ENCODE measurements at regions not wholly inside any gene's neighbourhood (a gene's known extent, or its start where the extent isn't known, plus 50 kb on each side); places are given as distances from the start of the nearest gene placed in this dataset.

GRCh38 chr12:70069221-70070105 is 173.8 kb upstream of the CNOT2 start:
- Histone ChIP-seq H4K20me1 (ENCODE audit: insufficient read depth, low read length) (no peaks in the 10 kb centered on the region), H3K9ac (ENCODE audit: low read depth, low read length) (no peak overlapping the region), H2AFZ (ENCODE audit: low read depth, low read length) (no peak overlapping the region), H3K4me3 (ENCODE audit: low read depth in 1 of 2, low read length in 2 of 2) (no peak overlapping the region), H3K27me3 (ENCODE audit: insufficient read depth, low read length, poor library complexity) (no peaks in the 10 kb centered on the region), H3K4me1 (ENCODE audit: insufficient read depth, low read length) (no peaks in the 10 kb centered on the region), H3K79me2 (ENCODE audit: insufficient read depth, low read length) (no peaks in the 10 kb centered on the region), H3K9me3 (ENCODE audit: insufficient read depth, low read length, severe bottlenecking) (no peaks in the 10 kb centered on the region), H3K4me2 (ENCODE audit: insufficient read depth, low read length) (no peak overlapping the region), H3K27ac (ENCODE audit: low read length) (no peak overlapping the region), H3K36me3 (ENCODE audit: insufficient read depth, low read length) (no peaks in the 10 kb centered on the region)
- ATAC-seq (ENCODE audit: insufficient read depth, low read depth) (no peak), DNase-seq (no peak)
- TF ChIP-seq, protein P1, sequence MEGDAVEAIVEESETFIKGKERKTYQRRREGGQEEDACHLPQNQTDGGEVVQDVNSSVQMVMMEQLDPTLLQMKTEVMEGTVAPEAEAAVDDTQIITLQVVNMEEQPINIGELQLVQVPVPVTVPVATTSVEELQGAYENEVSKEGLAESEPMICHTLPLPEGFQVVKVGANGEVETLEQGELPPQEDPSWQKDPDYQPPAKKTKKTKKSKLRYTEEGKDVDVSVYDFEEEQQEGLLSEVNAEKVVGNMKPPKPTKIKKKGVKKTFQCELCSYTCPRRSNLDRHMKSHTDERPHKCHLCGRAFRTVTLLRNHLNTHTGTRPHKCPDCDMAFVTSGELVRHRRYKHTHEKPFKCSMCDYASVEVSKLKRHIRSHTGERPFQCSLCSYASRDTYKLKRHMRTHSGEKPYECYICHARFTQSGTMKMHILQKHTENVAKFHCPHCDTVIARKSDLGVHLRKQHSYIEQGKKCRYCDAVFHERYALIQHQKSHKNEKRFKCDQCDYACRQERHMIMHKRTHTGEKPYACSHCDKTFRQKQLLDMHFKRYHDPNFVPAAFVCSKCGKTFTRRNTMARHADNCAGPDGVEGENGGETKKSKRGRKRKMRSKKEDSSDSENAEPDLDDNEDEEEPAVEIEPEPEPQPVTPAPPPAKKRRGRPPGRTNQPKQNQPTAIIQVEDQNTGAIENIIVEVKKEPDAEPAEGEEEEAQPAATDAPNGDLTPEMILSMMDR (IDR thresholded peaks at IDR 0.05; ENCODE audit: borderline replicate concordance, extremely low read depth, low read length, poor library complexity, severe bottlenecking): no peak
- TF ChIP-seq EZH2 (IDR thresholded peaks at IDR 0.05; ENCODE audit: borderline replicate concordance, low read depth, low read length, severe bottlenecking): no peak

- H3K27me3 ChIP-seq (ENCODE audit: insufficient read depth, low read length, poor library complexity): no peaks in the 10 kb centered on the region
- TF ChIP-seq, protein P1 (IDR thresholded peaks at IDR 0.05; ENCODE audit: borderline replicate concordance, extremely low read depth, low read length, poor library complexity, severe bottlenecking): no peak
- H3K4me3 ChIP-seq (ENCODE audit: low read depth in 1 of 2, low read length in 2 of 2): no peak overlapping the region
- ATAC-seq (ENCODE audit: insufficient read depth, low read depth) (no peak), DNase-seq (no peak)
- no peaks in the 10 kb centered on the region for H3K4me1 ChIP-seq (ENCODE audit: insufficient read depth, low read length)
- H3K9me3 ChIP-seq (ENCODE audit: insufficient read depth, low read length, severe bottlenecking): no peaks in the 10 kb centered on the region
- H3K4me2 ChIP-seq (ENCODE audit: insufficient read depth, low read length): no peak overlapping the region
- no peaks in the 10 kb centered on the region for H3K79me2 ChIP-seq (ENCODE audit: insufficient read depth, low read length)
- no peaks in the 10 kb centered on the region for H4K20me1 ChIP-seq (ENCODE audit: insufficient read depth, low read length)
- H2AFZ ChIP-seq (ENCODE audit: low read depth, low read length): no peak overlapping the region
- H3K9ac ChIP-seq (ENCODE audit: low read depth, low read length): no peak overlapping the region
- H3K36me3 ChIP-seq (ENCODE audit: insufficient read depth, low read length): no peaks in the 10 kb centered on the region
- no peak overlapping the region for H3K27ac ChIP-seq (ENCODE audit: low read length)
Observed at GRCh38 chr12:70070494-70071007, 172.7 kb upstream of the CNOT2 start.

- H3K9me3 ChIP-seq (ENCODE audit: insufficient read depth, low read length, severe bottlenecking): no peaks in the 10 kb centered on the region
- no peaks in the 10 kb centered on the region for H3K36me3 ChIP-seq (ENCODE audit: insufficient read depth, low read length)
- H3K4me2 ChIP-seq (ENCODE audit: insufficient read depth, low read length): no peak overlapping the region
- no peaks in the 10 kb centered on the region for H3K27me3 ChIP-seq (ENCODE audit: insufficient read depth, low read length, poor library complexity)
- no peaks in the 10 kb centered on the region for H3K79me2 ChIP-seq (ENCODE audit: insufficient read depth, low read length)
- TF ChIP-seq, protein P1 (IDR thresholded peaks at IDR 0.05; ENCODE audit: borderline replicate concordance, extremely low read depth, low read length, poor library complexity, severe bottlenecking): no peak
- no peak for TF ChIP-seq EZH2 (IDR thresholded peaks at IDR 0.05; ENCODE audit: borderline replicate concordance, low read depth, low read length, severe bottlenecking)
- no peak overlapping the region for H3K27ac ChIP-seq (ENCODE audit: low read length)
- DNase-seq: no peak
- H3K4me1 ChIP-seq (ENCODE audit: insufficient read depth, low read length): no peaks in the 10 kb centered on the region
- ATAC-seq (ENCODE audit: insufficient read depth, low read depth): no peak
- H3K9ac ChIP-seq (ENCODE audit: low read depth, low read length): no peak overlapping the region
- no peak overlapping the region for H2AFZ ChIP-seq (ENCODE audit: low read depth, low read length)
- no peak overlapping the region for H3K4me3 ChIP-seq (ENCODE audit: low read depth in 1 of 2, low read length in 2 of 2)
- H4K20me1 ChIP-seq (ENCODE audit: insufficient read depth, low read length): no peaks in the 10 kb centered on the region
Observed at GRCh38 chr12:70074510-70074909, 168.7 kb upstream of the CNOT2 start.

All from DND-41 (cell line).